HG03442 (cell line): ENCODE measurements at regions not wholly inside any gene's neighbourhood (a gene's known extent, or its start where the extent isn't known, plus 50 kb on each side); places are given as distances from the start of the nearest gene placed in this dataset.
A peak's percentile ranks its signal among the peaks of the same experiment; 100 is the strongest.

Source experiments
- ATAC-seq: cut with Tn5 transposase; IDR thresholded peaks from one replicate; pipeline ENCODE4 v1.9.1; 2021; ENCODE audit warnings: mild to moderate bottlenecking, moderate library complexity; ENCODE audit not compliant: unreplicated experiment

- ATAC-seq, result no peak
These were observed 84.6 kb upstream of the KLF13 start for GRCh38 chr15:31241888-31242522.

- ATAC-seq, result no peak
These were observed 82.7 kb upstream of the KLF13 start for GRCh38 chr15:31243895-31244294.

GRCh38 chr15:31245135-31245689 is 81.4 kb upstream of the KLF13 start:
- no peak for ATAC-seq

GRCh38 chr15:31245756-31246155 is 80.9 kb upstream of the KLF13 start:
- ATAC-seq, result no peak

GRCh38 chr15:31247404-31247803 is 79.2 kb upstream of the KLF13 start:
- ATAC-seq, result no peak

- ATAC-seq, result no peak
These were observed 78.4 kb upstream of the KLF13 start for GRCh38 chr15:31248263-31248662.

- no peak for ATAC-seq
These were observed 77.7 kb upstream of the KLF13 start for GRCh38 chr15:31248951-31249350.

- no peak for ATAC-seq
These were observed 76.6 kb upstream of the KLF13 start for GRCh38 chr15:31250033-31250432.

GRCh38 chr15:31251165-31251564 is 75.5 kb upstream of the KLF13 start:
- ATAC-seq, result no peak

- ATAC-seq, result no peak
These were observed 74.4 kb upstream of the KLF13 start for GRCh38 chr15:31252171-31252785.

- ATAC-seq, result no peak
These were observed 72.0 kb upstream of the KLF13 start for GRCh38 chr15:31254431-31255175.

- no peak for ATAC-seq
These were observed 71.5 kb upstream of the KLF13 start for GRCh38 chr15:31255176-31255510.

GRCh38 chr15:31255732-31256377 is 70.8 kb upstream of the KLF13 start:
- ATAC-seq, result peak; percentile 61

- no peak for ATAC-seq
These were observed 70.0 kb upstream of the KLF13 start for GRCh38 chr15:31256378-31257265.

GRCh38 chr15:31257286-31257685 is 69.3 kb upstream of the KLF13 start:
- ATAC-seq, result no peak

- no peak for ATAC-seq
These were observed 68.4 kb upstream of the KLF13 start for GRCh38 chr15:31258260-31258659.

GRCh38 chr15:31259562-31260252 is 66.9 kb upstream of the KLF13 start:
- ATAC-seq, result no peak

GRCh38 chr15:31260646-31261265 is 65.9 kb upstream of the KLF13 start:
- no peak for ATAC-seq
